ENCODE measurements at regions not wholly inside any gene's neighbourhood (a gene's known extent, or its start where the extent isn't known, plus 50 kb on each side); places are given as distances from the start of the nearest gene placed in this dataset.

GRCh38 chr18:61619783-61620182 is 273.0 kb downstream of the RNF152 start:
- TF ChIP-seq CTCF (IDR thresholded peaks at IDR 0.05; ENCODE audit: insufficient read depth, low read depth, low read length): no peak
- no peak for TF ChIP-seq EZH2 (IDR thresholded peaks at IDR 0.05; ENCODE audit: insufficient read depth, low read length)
